ENCODE measurements at regions not wholly inside any gene's neighbourhood (a gene's known extent, or its start where the extent isn't known, plus 50 kb on each side); places are given as distances from the start of the nearest gene placed in this dataset.

GRCh38 chr12:11540156-11540555, 109.3 kb upstream of the ETV6 start:
- H3K4me1 Mint-ChIP-seq = peaks cover 3% of the 10 kb centered on the region
- H3K27me3 Mint-ChIP-seq = peaks cover 10% of the 10 kb centered on the region
- Histone ChIP-seq H3K4me3 (ENCODE audit: control extremely low read depth in 1 of 5, extremely low read depth in 1 of 5, insufficient read depth in 1 of 5, low read depth in 2 of 5, low read length in 4 of 5) (no peak overlapping the region), H3K9me3 (ENCODE audit: control extremely low read depth in 1 of 3, control insufficient read depth in 2 of 3, insufficient read depth in 1 of 3, low read length in 2 of 3) (peaks cover 0 to 2% (median 0%) of the 10 kb centered on the region in 3 donors), H3K9ac (ENCODE audit: low read length) (no peak overlapping the region), H2AFZ (ENCODE audit: insufficient read depth, low read depth, low read length, poor library complexity, severe bottlenecking) (no peak overlapping the region), H3K36me3 (replicated peaks in 1 of 2; ENCODE audit: control extremely low read depth in 1 of 2, control insufficient read depth in 1 of 2, extremely low read depth in 1 of 2, insufficient read depth in 2 of 2, low read length in 1 of 2) (no peaks in the 10 kb centered on the region), H4K20me1 (ENCODE audit: control insufficient read depth, insufficient read depth, low read length, poor library complexity, severe bottlenecking) (no peaks in the 10 kb centered on the region), H3K27ac (ENCODE audit: low read length in 2 of 2) (no peak overlapping the region), H3K79me2 (ENCODE audit: control insufficient read depth, insufficient read depth, low read length) (no peaks in the 10 kb centered on the region), H3K4me2 (replicated peaks; ENCODE audit: low read depth, low read length, poor library complexity, severe bottlenecking) (no peak overlapping the region), H3K4me1 (ENCODE audit: control insufficient read depth in 2 of 2, insufficient read depth in 2 of 2, low read length in 2 of 2) (peaks cover 3 to 5% of the 10 kb centered on the region in 2 donors), H3K27me3 (replicated peaks in 1 of 4; ENCODE audit: control extremely low read depth in 1 of 4, control insufficient read depth in 3 of 4, insufficient read depth in 4 of 4, low read length in 3 of 4) (peaks cover 0 to 9% (median 0%) of the 10 kb centered on the region in 4 experiments)
- 80% methylated on average over 1 of the region's 2 CpGs for WGBS (ENCODE audit: insufficient coverage)
- POLR2A ChIA-PET = no interaction called here
- H3K9me3 Mint-ChIP-seq (ENCODE audit: insufficient read depth) = no peaks in the 10 kb centered on the region
- DNase-seq (no peak), ATAC-seq (ENCODE audit: low read depth) (no peak)
- CTCF ChIA-PET = no interaction called here
- no peak for TF ChIP-seq CTCF (IDR thresholded peaks at IDR 0.05)
- TF ChIP-seq EZH2 (IDR thresholded peaks at IDR 0.05; ENCODE audit: borderline replicate concordance, insufficient read depth, low read depth, low read length, poor library complexity, severe bottlenecking) = no peak
- H3K4me3 Mint-ChIP-seq = no peak overlapping the region
- intact Hi-C loops (cut with micrococcal nuclease) = no loop called here
- H3K27ac Mint-ChIP-seq = no peak overlapping the region

- no peak for DNase-seq
- Histone ChIP-seq H3K4me1 (ENCODE audit: control insufficient read depth in 2 of 2, insufficient read depth in 2 of 2, low read length in 2 of 2) (peaks cover 9 to 11% of the 10 kb centered on the region in 2 donors), H3K4me2 (replicated peaks; ENCODE audit: low read depth, low read length, poor library complexity, severe bottlenecking) (no peak overlapping the region), H4K20me1 (ENCODE audit: control insufficient read depth, insufficient read depth, low read length, poor library complexity, severe bottlenecking) (no peaks in the 10 kb centered on the region), H2AFZ (ENCODE audit: insufficient read depth, low read depth, low read length, poor library complexity, severe bottlenecking) (no peak overlapping the region), H3K36me3 (replicated peaks in 1 of 2; ENCODE audit: control extremely low read depth in 1 of 2, control insufficient read depth in 1 of 2, extremely low read depth in 1 of 2, insufficient read depth in 2 of 2, low read length in 1 of 2) (no peaks in the 10 kb centered on the region), H3K4me3 (ENCODE audit: control extremely low read depth in 1 of 5, extremely low read depth in 1 of 5, insufficient read depth in 1 of 5, low read depth in 2 of 5, low read length in 4 of 5) (no peak overlapping the region), H3K27me3 (replicated peaks in 1 of 4; ENCODE audit: control extremely low read depth in 1 of 4, control insufficient read depth in 3 of 4, insufficient read depth in 4 of 4, low read length in 3 of 4) (peaks cover 0 to 9% (median 0%) of the 10 kb centered on the region in 4 experiments), H3K9ac (ENCODE audit: low read length) (no peak overlapping the region), H3K79me2 (ENCODE audit: control insufficient read depth, insufficient read depth, low read length) (no peaks in the 10 kb centered on the region), H3K27ac (ENCODE audit: low read length in 2 of 2) (no peak overlapping the region), H3K9me3 (ENCODE audit: control extremely low read depth in 1 of 3, control insufficient read depth in 2 of 3, insufficient read depth in 1 of 3, low read length in 2 of 3) (peaks cover 0 to 2% (median 0%) of the 10 kb centered on the region in 3 donors)
- intact Hi-C loops (cut with micrococcal nuclease) = no loop called here
- Mint-ChIP-seq H3K27me3 (peaks cover 10% of the 10 kb centered on the region), H3K27ac (no peak overlapping the region), H3K4me1 (peaks cover 9% of the 10 kb centered on the region), H3K9me3 (ENCODE audit: insufficient read depth) (no peaks in the 10 kb centered on the region), H3K4me3 (no peak overlapping the region)
- ATAC-seq (ENCODE audit: low read depth) = no peak
- WGBS (ENCODE audit: insufficient coverage) = 85% methylated on average over 6 of the region's 9 CpGs
- ChIA-PET POLR2A (no interaction called here), CTCF (no interaction called here)
- TF ChIP-seq EZH2 (IDR thresholded peaks at IDR 0.05; ENCODE audit: borderline replicate concordance, insufficient read depth, low read depth, low read length, poor library complexity, severe bottlenecking) = no peak
- no peak for TF ChIP-seq CTCF (IDR thresholded peaks at IDR 0.05)
Observed at GRCh38 chr12:11540615-11541310, 108.7 kb upstream of the ETV6 start.
